Panc1 (cell line): ENCODE measurements at regions not wholly inside any gene's neighbourhood (a gene's known extent, or its start where the extent isn't known, plus 50 kb on each side); places are given as distances from the start of the nearest gene placed in this dataset.

ENCODE experiments used
- ATAC-seq: fragments of 200-7000 bp; cut with Tn5 transposase; 2 replicates; pipeline ENCODE4 v1.9.1; 2020; ENCODE audit warnings: mild to moderate bottlenecking, moderate library complexity
- BruUV-seq: library from RNA; stranded (reverse); fragments of 400-500 nt; replicated peaks from 2 replicates; lab custom pipeline; 2021; lab: Mats Ljungman, UMichigan
- CTCF ChIA-PET: fragments of 300-600 bp; sonication (Branson Sonifier 250); formaldehyde crosslinking; loops from one replicate; lab custom pipeline; 2022; ENCODE audit warnings: antibody characterized with exemption; lab: Charles Lee
- POLR2A ChIA-PET: fragments of 300-600 bp; sonication (Branson Sonifier 250); formaldehyde crosslinking; loops from one replicate; lab custom pipeline; 2022; ENCODE audit warnings: antibody characterized with exemption; lab: Charles Lee
- DNase-seq: peaks from one replicate; pipeline ENCODE4 v3.0.0-alpha.2; 2010; ENCODE audit warnings: low read depth, low spot score
- H3K27ac ChIP-seq: 2 replicates; pipeline ENCODE4 v1.5.1; 2011; ENCODE audit warnings: mild to moderate bottlenecking, low read length, inconsistent platforms
- H3K27me3 ChIP-seq: fragments of 200-500 bp; sonication (Bioruptor generic); 2 replicates; pipeline ENCODE4 v1.6.0; 2014; ENCODE audit warnings: low read length, inconsistent platforms; ENCODE audit not compliant: control insufficient read depth, insufficient read depth
- H3K36me3 ChIP-seq: fragments of 200-500 bp; sonication (Bioruptor generic); 2 replicates; pipeline ENCODE4 v1.5.1; 2014; ENCODE audit warnings: inconsistent platforms, mild to moderate bottlenecking, low read length, moderate library complexity; ENCODE audit not compliant: control insufficient read depth, insufficient read depth
- H3K4me1 ChIP-seq: 2 replicates; pipeline ENCODE4 v1.5.1; 2011; ENCODE audit warnings: inconsistent platforms, mild to moderate bottlenecking, low read length, moderate library complexity; ENCODE audit not compliant: control insufficient read depth, insufficient read depth
- H3K4me3 ChIP-seq, 2 experiments: 2 replicates each; pipeline ENCODE4 v1.5.1; 2011 to 2012; ENCODE audit warnings: low read depth in 2 of 2, low read length in 2 of 2, mild to moderate bottlenecking in 2 of 2, inconsistent platforms in 1 of 2, moderate library complexity in 1 of 2
- H3K9me3 ChIP-seq: fragments of 200-500 bp; sonication (Bioruptor generic); 2 replicates; pipeline ENCODE4 v1.5.1; 2014; ENCODE audit warnings: low read depth, mild to moderate bottlenecking, inconsistent platforms, low read length, moderate library complexity; ENCODE audit not compliant: control insufficient read depth, insufficient read depth
- POLR2AphosphoS5 ChIP-seq: IDR thresholded peaks from 2 replicates; pipeline ENCODE4 v1.6.1; 2012; ENCODE audit warnings: mild to moderate bottlenecking, low read depth, low read length, moderate library complexity
- REST ChIP-seq, 2 experiments: IDR thresholded peaks; 2 replicates each; pipeline ENCODE4 v1.6.1; 2011 to 2012; ENCODE audit warnings: low read depth in 2 of 2, control low read depth in 1 of 2, low read length in 1 of 2, mild to moderate bottlenecking in 1 of 2, moderate library complexity in 1 of 2; ENCODE audit not compliant: insufficient read depth in 1 of 2
- SIN3A ChIP-seq: IDR thresholded peaks from 2 replicates; pipeline ENCODE4 v1.6.1; 2012; ENCODE audit warnings: low read depth, mild to moderate bottlenecking, low read length, moderate library complexity, borderline replicate concordance; ENCODE audit not compliant: insufficient read depth
- TCF7L2 ChIP-seq: IDR thresholded peaks from 2 replicates; pipeline ENCODE4 v1.6.1; 2011; ENCODE audit warnings: mild to moderate bottlenecking, low read depth, low read length, inconsistent platforms
- in situ Hi-C: cut with HindIII; loops from 2 replicates; pipeline ENCODE4 v1.10.0; 2016; ENCODE audit warnings: low sequenced_read_pairs, low pct_unique_long_range_greater_than_20kb
- intact Hi-C: fragments of 100-400 bp; cut with micrococcal nuclease; formaldehyde crosslinking; loops from one replicate; pipeline ENCODE4 v1.10.0; 2022; ENCODE audit not compliant: unreplicated experiment
- TF ChIP-seq, protein P1 (sequence below): fragments of 450-650 bp; IDR thresholded peaks from 2 replicates; pipeline ENCODE4 v1.5.1; 2017; ENCODE audit warnings: mild to moderate bottlenecking

GRCh38 chr12:46983393-46983793 is 96.0 kb upstream of the PCED1B start:
- intact Hi-C loops: no loop called here
- Histone ChIP-seq H3K4me1 (no peaks in the 10 kb centered on the region), H3K9me3 (no peaks in the 10 kb centered on the region), H3K27me3 (no peaks in the 10 kb centered on the region), H3K36me3 (no peaks in the 10 kb centered on the region), H3K27ac (no peak overlapping the region), H3K4me3 (no peak overlapping the region)
- CTCF ChIA-PET: interaction anchor here (1.1 kb wide), 1 partner anchor 824 kb away, joined by 6 read pairs; no protein-coding TSS in a partner anchor
- no TSS peak for BruUV-seq
- DNase-seq (no peak), ATAC-seq (peak; percentile 56; the same call in 1 of the 2 replicates)
- POLR2A ChIA-PET: no interaction called here
- in situ Hi-C loops: no loop called here
- TF ChIP-seq POLR2AphosphoS5 (no peak), SIN3A (no peak), REST (IDR thresholded peaks at IDR 0.05; ENCODE audit: insufficient read depth in 1 of 2, low read depth in 2 of 2, low read length in 1 of 2) (no peak), TCF7L2 (no peak)
- TF ChIP-seq, protein P1, sequence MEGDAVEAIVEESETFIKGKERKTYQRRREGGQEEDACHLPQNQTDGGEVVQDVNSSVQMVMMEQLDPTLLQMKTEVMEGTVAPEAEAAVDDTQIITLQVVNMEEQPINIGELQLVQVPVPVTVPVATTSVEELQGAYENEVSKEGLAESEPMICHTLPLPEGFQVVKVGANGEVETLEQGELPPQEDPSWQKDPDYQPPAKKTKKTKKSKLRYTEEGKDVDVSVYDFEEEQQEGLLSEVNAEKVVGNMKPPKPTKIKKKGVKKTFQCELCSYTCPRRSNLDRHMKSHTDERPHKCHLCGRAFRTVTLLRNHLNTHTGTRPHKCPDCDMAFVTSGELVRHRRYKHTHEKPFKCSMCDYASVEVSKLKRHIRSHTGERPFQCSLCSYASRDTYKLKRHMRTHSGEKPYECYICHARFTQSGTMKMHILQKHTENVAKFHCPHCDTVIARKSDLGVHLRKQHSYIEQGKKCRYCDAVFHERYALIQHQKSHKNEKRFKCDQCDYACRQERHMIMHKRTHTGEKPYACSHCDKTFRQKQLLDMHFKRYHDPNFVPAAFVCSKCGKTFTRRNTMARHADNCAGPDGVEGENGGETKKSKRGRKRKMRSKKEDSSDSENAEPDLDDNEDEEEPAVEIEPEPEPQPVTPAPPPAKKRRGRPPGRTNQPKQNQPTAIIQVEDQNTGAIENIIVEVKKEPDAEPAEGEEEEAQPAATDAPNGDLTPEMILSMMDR: no peak

DNA sequence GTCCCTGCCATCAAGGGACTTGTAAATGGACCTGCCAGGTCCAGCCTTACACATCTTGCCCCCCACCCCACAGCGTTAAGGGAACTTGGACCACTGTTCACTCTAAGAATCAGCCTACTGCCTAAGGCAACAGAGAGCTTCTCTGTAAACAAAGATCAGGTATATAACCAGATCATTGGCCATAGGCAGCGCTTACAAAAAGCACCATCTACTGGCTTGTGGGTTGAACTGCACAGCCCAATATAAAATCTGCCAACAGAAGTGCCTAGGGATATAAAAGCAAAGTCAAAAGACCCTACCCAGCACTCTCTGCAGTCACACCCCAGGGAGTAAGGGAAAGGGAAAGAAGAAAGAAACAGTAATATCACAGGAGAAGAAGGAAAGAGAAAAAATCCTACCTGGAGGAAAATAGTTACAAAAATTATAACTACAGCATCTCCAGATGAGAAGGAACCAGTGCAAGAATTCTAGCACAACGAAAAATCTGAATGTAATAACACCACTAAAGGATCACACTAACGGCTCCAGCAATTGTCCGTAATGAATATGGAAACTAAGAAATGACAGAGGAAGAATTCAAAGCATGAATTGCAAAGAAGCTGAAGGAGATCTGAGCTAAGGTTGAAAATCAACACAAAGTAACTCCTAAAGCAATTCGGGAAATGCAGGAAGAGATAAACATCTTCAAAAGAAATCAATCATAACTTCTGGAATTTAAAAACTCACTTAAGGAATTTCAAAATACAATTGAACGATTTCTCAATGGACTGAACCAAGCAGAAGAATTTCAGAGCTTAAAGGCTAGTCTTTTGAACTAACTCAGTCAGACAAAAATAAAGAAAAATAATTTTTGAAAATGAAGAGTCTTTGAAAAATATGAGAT is 95.2 kb upstream of the PCED1B start:
- H3K4me3 ChIP-seq: no peak overlapping the region
- TF ChIP-seq, protein P1: peak; percentile 86
- TF ChIP-seq SIN3A (no peak), REST (IDR thresholded peaks at IDR 0.05; ENCODE audit: insufficient read depth in 1 of 2, low read depth in 2 of 2, low read length in 1 of 2) (no peak), TCF7L2 (no peak), POLR2AphosphoS5 (no peak)
- no TSS peak for BruUV-seq
- CTCF ChIA-PET: interaction anchor here (1.1 kb wide), 1 partner anchor 825 kb away, joined by 6 read pairs; no protein-coding TSS in a partner anchor
- H3K9me3 ChIP-seq: no peaks in the 10 kb centered on the region
- in situ Hi-C loops (no loop called here), intact Hi-C loops (no loop called here)
- H3K4me1 ChIP-seq: no peaks in the 10 kb centered on the region
- ATAC-seq (peak; percentile 80), DNase-seq (peak; percentile 51)
- no peak overlapping the region for H3K27ac ChIP-seq
- H3K36me3 ChIP-seq: no peaks in the 10 kb centered on the region
- no peaks in the 10 kb centered on the region for H3K27me3 ChIP-seq
- POLR2A ChIA-PET: interaction anchor here (0.5 kb wide), 1 partner anchor 589 kb away, joined by 3 read pairs; no protein-coding TSS in a partner anchor
